ENCODE measurements at regions not wholly inside any gene's neighbourhood (a gene's known extent, or its start where the extent isn't known, plus 50 kb on each side); places are given as distances from the start of the nearest gene placed in this dataset.

DNA sequence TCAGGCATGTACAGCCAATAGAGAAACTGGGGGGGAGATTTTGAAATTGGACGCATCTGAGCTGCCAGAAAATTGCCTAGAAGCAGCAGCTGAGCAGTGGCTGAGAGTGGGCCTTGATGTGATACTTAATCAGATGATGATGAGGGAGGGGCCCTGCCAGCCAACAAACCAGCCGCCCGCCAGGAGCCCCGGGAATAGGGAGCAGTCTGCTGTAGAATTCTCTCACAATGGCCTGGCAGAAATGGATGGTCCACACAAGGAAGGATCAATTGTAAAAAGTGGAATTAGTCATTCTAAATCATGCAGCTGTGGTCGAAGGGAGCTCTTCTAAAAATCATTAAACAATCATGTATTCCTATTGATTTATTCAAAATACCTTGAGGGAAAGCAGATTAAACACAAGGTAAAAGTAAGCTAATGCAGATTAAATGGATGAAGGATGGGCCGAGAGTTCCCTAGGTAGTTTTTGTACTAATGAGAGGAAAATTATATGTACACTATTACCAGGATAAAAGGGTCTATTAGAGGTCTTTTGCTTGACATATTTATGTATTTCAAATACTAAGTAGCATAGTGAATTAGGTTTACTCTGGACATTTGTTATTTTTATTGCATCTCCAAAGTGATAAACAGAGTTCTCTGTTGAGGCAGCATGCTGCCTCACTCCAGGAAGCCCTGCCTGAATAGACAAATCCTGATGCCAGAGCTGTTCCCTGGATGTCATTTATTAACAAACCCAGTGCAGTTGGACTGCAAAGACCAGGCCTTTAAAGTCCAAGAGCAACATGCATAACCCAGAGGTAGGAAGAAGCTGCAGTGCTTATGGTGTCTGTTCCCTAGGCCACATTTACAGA, 91.3 kb downstream of the NKX6-1 start:
- CTCF ChIA-PET = no interaction called here
- POLR2A ChIA-PET = no interaction called here
- dilution Hi-C loops (cut with MboI; ENCODE audit: extremely low pct_ligation_motif_present, low sequenced_read_pairs) = no loop called here
- DNase-seq (ENCODE audit: low read depth, low spot score) (no peak), FAIRE-seq (no peak)
- Histone ChIP-seq H3K79me2 (ENCODE audit: control insufficient read depth, insufficient read depth, low read length) (no peaks in the 10 kb centered on the region), H3K27ac (ENCODE audit: insufficient read depth, low read depth, low read length) (no peak overlapping the region), H4K20me1 (replicated peaks; ENCODE audit: control insufficient read depth, extremely low read depth, insufficient read depth, low read length) (no peaks in the 10 kb centered on the region), H3K9me1 (replicated peaks; ENCODE audit: control insufficient read depth, extremely low read depth, insufficient read depth, low read length) (no peaks in the 10 kb centered on the region), H3K36me3 (ENCODE audit: control insufficient read depth in 2 of 2, extremely low read depth in 1 of 2, insufficient read depth in 2 of 2, low read length in 2 of 2) (no peaks in the 10 kb centered on the region), H3K4me3 (replicated peaks in 1 of 3; ENCODE audit: insufficient read depth in 1 of 3, low read depth in 1 of 3, low read length in 3 of 3) (no peak overlapping the region), H2AFZ (ENCODE audit: low read depth, low read length) (no peak overlapping the region), H3K9ac (replicated peaks; ENCODE audit: extremely low read depth, insufficient read depth, low read length) (no peak overlapping the region), H3K4me2 (ENCODE audit: insufficient read depth, low read length) (no peak overlapping the region), H3K4me1 (ENCODE audit: control insufficient read depth, extremely low read depth, insufficient read depth, low read length) (no peaks in the 10 kb centered on the region), H3K27me3 (ENCODE audit: control insufficient read depth in 2 of 2, insufficient read depth in 2 of 2, low read length in 2 of 2) (no peaks in the 10 kb centered on the region), H3K9me3 (replicated peaks; ENCODE audit: control insufficient read depth, insufficient read depth, low read length) (no peaks in the 10 kb centered on the region)
- intact Hi-C loops (cut with micrococcal nuclease) = no loop called here
- no TSS peak for BruUV-seq (replicated peaks)
- TF ChIP-seq FOS (IDR thresholded peaks at IDR 0.05; ENCODE audit: borderline replicate concordance, insufficient read depth, low read length) = no peak
- no peak for TF ChIP-seq MYC (IDR thresholded peaks at IDR 0.05; ENCODE audit: low read depth, low read length)
- TF ChIP-seq POLR2AphosphoS5 (IDR thresholded peaks at IDR 0.05; ENCODE audit: insufficient read depth, low read depth, low read length) = no peak
- TF ChIP-seq, protein P1, sequence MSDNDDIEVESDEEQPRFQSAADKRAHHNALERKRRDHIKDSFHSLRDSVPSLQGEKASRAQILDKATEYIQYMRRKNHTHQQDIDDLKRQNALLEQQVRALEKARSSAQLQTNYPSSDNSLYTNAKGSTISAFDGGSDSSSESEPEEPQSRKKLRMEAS (IDR thresholded peaks at IDR 0.05; ENCODE audit: insufficient read depth, insufficient read length) = no peak
- TF ChIP-seq EZH2 (IDR thresholded peaks at IDR 0.05; ENCODE audit: borderline replicate concordance, low read depth, low read length, severe bottlenecking) = no peak
- TF ChIP-seq POLR2A (IDR thresholded peaks at IDR 0.05; ENCODE audit: low read depth, low read length) = no peak
- TF ChIP-seq, protein P2, sequence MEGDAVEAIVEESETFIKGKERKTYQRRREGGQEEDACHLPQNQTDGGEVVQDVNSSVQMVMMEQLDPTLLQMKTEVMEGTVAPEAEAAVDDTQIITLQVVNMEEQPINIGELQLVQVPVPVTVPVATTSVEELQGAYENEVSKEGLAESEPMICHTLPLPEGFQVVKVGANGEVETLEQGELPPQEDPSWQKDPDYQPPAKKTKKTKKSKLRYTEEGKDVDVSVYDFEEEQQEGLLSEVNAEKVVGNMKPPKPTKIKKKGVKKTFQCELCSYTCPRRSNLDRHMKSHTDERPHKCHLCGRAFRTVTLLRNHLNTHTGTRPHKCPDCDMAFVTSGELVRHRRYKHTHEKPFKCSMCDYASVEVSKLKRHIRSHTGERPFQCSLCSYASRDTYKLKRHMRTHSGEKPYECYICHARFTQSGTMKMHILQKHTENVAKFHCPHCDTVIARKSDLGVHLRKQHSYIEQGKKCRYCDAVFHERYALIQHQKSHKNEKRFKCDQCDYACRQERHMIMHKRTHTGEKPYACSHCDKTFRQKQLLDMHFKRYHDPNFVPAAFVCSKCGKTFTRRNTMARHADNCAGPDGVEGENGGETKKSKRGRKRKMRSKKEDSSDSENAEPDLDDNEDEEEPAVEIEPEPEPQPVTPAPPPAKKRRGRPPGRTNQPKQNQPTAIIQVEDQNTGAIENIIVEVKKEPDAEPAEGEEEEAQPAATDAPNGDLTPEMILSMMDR (IDR thresholded peaks at IDR 0.05; ENCODE audit: extremely low read depth in 1 of 2, insufficient read depth in 1 of 2, low read depth in 1 of 2, low read length in 2 of 2) = no peak
- no peak for TF ChIP-seq JUN (IDR thresholded peaks at IDR 0.05; ENCODE audit: borderline replicate concordance, insufficient read depth, insufficient read length, low read depth)
